SK-N-MC (cell line): ENCODE measurements at regions not wholly inside any gene's neighbourhood (a gene's known extent, or its start where the extent isn't known, plus 50 kb on each side); places are given as distances from the start of the nearest gene placed in this dataset.

Source experiments
- EZH2 ChIP-seq: fragments of 200-600 bp; sonication (generic); IDR thresholded peaks from one replicate; pipeline ENCODE4 v1.6.1; 2017; ENCODE audit warnings: antibody characterized with exemption
- FOXP2 ChIP-seq: optimal IDR thresholded peaks from 2 replicates; pipeline ENCODE3; 2011; ENCODE audit warnings: mild to moderate bottlenecking, moderate library complexity; ENCODE audit not compliant: insufficient read depth; ENCODE audit errors: extremely low read length, control extremely low read depth
- POLR2AphosphoS5 ChIP-seq: IDR thresholded peaks from 2 replicates; pipeline ENCODE4 v1.6.1; 2012; ENCODE audit warnings: mild to moderate bottlenecking, low read depth, low read length, borderline replicate concordance

- TF ChIP-seq POLR2AphosphoS5 (no peak), EZH2 (no peak), FOXP2 (no peak)
Measured at GRCh38 chr16:8407351-8407750, 183.0 kb downstream of the TMEM114 start.
